ENCODE measurements at regions not wholly inside any gene's neighbourhood (a gene's known extent, or its start where the extent isn't known, plus 50 kb on each side); places are given as distances from the start of the nearest gene placed in this dataset.

GRCh38 chr3:40597441-40597840 is 72.7 kb downstream of the ZNF621 start:
- TF ChIP-seq CTCF (IDR thresholded peaks at IDR 0.05): no peak
- no peak for TF ChIP-seq ZFX (IDR thresholded peaks at IDR 0.05; ENCODE audit: borderline replicate concordance)
